DMS79 (cell line): ENCODE measurements at regions not wholly inside any gene's neighbourhood (a gene's known extent, or its start where the extent isn't known, plus 50 kb on each side); places are given as distances from the start of the nearest gene placed in this dataset.
"Not testable (repeated sequence)": the region's sequence is repeated elsewhere in the genome, so short reads cannot be mapped to it uniquely, and the experiment has no call there.

ENCODE experiments used
- DNase-seq: peaks from one replicate; lab custom pipeline; 2025; lab: John Stamatoyannopoulos, UW

- DNase-seq = no peak
These were observed 201.3 kb downstream of the AKAP7 start for GRCh38 chr6:131336596-131336995.

GRCh38 chr6:131346896-131347295 is 211.6 kb downstream of the AKAP7 start:
- DNase-seq = not testable (repeated sequence)

- DNase-seq = no peak
These were observed 213.3 kb downstream of the AKAP7 start for GRCh38 chr6:131348572-131348971.

- no peak for DNase-seq
These were observed 213.9 kb downstream of the AKAP7 start for GRCh38 chr6:131349199-131349598.

GRCh38 chr6:131353106-131353505 is 217.8 kb downstream of the AKAP7 start:
- no peak for DNase-seq

GRCh38 chr6:131353876-131354275 is 218.6 kb downstream of the AKAP7 start:
- no peak for DNase-seq

- DNase-seq = no peak
These were observed 218.7 kb upstream of the ARG1 start for GRCh38 chr6:131354356-131354755.

GRCh38 chr6:131356161-131356560 is 216.9 kb upstream of the ARG1 start:
- DNase-seq = no peak

GRCh38 chr6:131357501-131357900 is 215.5 kb upstream of the ARG1 start:
- no peak for DNase-seq

- DNase-seq = no peak
These were observed 211.0 kb upstream of the ARG1 start for GRCh38 chr6:131362070-131362469.

- no peak for DNase-seq
These were observed 210.3 kb upstream of the ARG1 start for GRCh38 chr6:131362696-131363095.

GRCh38 chr6:131363947-131364834 is 208.8 kb upstream of the ARG1 start:
- no peak for DNase-seq

GRCh38 chr6:131366223-131366622 is 206.8 kb upstream of the ARG1 start:
- no peak for DNase-seq

- DNase-seq = no peak
These were observed 205.7 kb upstream of the ARG1 start for GRCh38 chr6:131367206-131367873.

GRCh38 chr6:131368198-131368911 is 204.7 kb upstream of the ARG1 start:
- DNase-seq = no peak

- no peak for DNase-seq
These were observed 200.5 kb upstream of the ARG1 start for GRCh38 chr6:131372535-131372934.

GRCh38 chr6:131377112-131377705 is 195.8 kb upstream of the ARG1 start:
- no peak for DNase-seq

- no peak for DNase-seq
These were observed 194.2 kb upstream of the ARG1 start for GRCh38 chr6:131378874-131379273.

GRCh38 chr6:131379948-131380347 is 193.1 kb upstream of the ARG1 start:
- no peak for DNase-seq

- no peak for DNase-seq
These were observed 191.8 kb upstream of the ARG1 start for GRCh38 chr6:131381052-131381708.

GRCh38 chr6:131381709-131382093 is 191.3 kb upstream of the ARG1 start:
- DNase-seq = no peak

- no peak for DNase-seq
These were observed 190.4 kb upstream of the ARG1 start for GRCh38 chr6:131382631-131383030.
